ENCODE measurements at regions not wholly inside any gene's neighbourhood (a gene's known extent, or its start where the extent isn't known, plus 50 kb on each side); places are given as distances from the start of the nearest gene placed in this dataset.
"Not testable (repeated sequence)": the region's sequence is repeated elsewhere in the genome, so short reads cannot be mapped to it uniquely, and the experiment has no call there.

- not testable (repeated sequence) for H3K36me3 ChIP-seq (ENCODE audit: insufficient read depth, low read depth, low read length); H3K4me3 ChIP-seq (ENCODE audit: low read length)
Observed at GRCh38 chr17:20689170-20689749, 109.7 kb downstream of the CDRT15L2 start.

GRCh38 chr17:20692706-20693105, 113.2 kb downstream of the CDRT15L2 start:
- H3K27ac ChIP-seq (ENCODE audit: low read length); H3K4me3 ChIP-seq (ENCODE audit: low read length); H3K9me3 ChIP-seq (ENCODE audit: insufficient read depth, low read depth, low read length); H3K36me3 ChIP-seq (ENCODE audit: insufficient read depth, low read depth, low read length); H3K9ac ChIP-seq (ENCODE audit: low read depth, low read length); H3K27me3 ChIP-seq (ENCODE audit: insufficient read depth, low read length); H3K4me1 ChIP-seq (ENCODE audit: insufficient read depth, low read length): not testable (repeated sequence)

More at GRCh38 chr17:20689170-20689749, 109.7 kb downstream of the CDRT15L2 start:
- not testable (repeated sequence) for H3K9ac ChIP-seq (ENCODE audit: low read depth, low read length); H3K4me1 ChIP-seq (ENCODE audit: insufficient read depth, low read length); H3K27me3 ChIP-seq (ENCODE audit: insufficient read depth, low read length); H3K27ac ChIP-seq (ENCODE audit: low read length); H3K9me3 ChIP-seq (ENCODE audit: insufficient read depth, low read depth, low read length)

GRCh38 chr17:20695871-20696270, 116.3 kb downstream of the CDRT15L2 start:
- not testable (repeated sequence) for H3K9me3 ChIP-seq (ENCODE audit: insufficient read depth, low read depth, low read length); H3K27me3 ChIP-seq (ENCODE audit: insufficient read depth, low read length); H3K36me3 ChIP-seq (ENCODE audit: insufficient read depth, low read depth, low read length); H3K9ac ChIP-seq (ENCODE audit: low read depth, low read length); H3K4me3 ChIP-seq (ENCODE audit: low read length); H3K4me1 ChIP-seq (ENCODE audit: insufficient read depth, low read length); H3K27ac ChIP-seq (ENCODE audit: low read length)

GRCh38 chr17:20698463-20699206, 119.1 kb downstream of the CDRT15L2 start:
- not testable (repeated sequence) for H3K36me3 ChIP-seq (ENCODE audit: insufficient read depth, low read depth, low read length); H3K9ac ChIP-seq (ENCODE audit: low read depth, low read length); H3K4me3 ChIP-seq (ENCODE audit: low read length); H3K4me1 ChIP-seq (ENCODE audit: insufficient read depth, low read length); H3K27me3 ChIP-seq (ENCODE audit: insufficient read depth, low read length); H3K27ac ChIP-seq (ENCODE audit: low read length); H3K9me3 ChIP-seq (ENCODE audit: insufficient read depth, low read depth, low read length)

- H3K9ac ChIP-seq (ENCODE audit: low read depth, low read length); H3K9me3 ChIP-seq (ENCODE audit: insufficient read depth, low read depth, low read length); H3K27me3 ChIP-seq (ENCODE audit: insufficient read depth, low read length); H3K27ac ChIP-seq (ENCODE audit: low read length); H3K4me3 ChIP-seq (ENCODE audit: low read length); H3K4me1 ChIP-seq (ENCODE audit: insufficient read depth, low read length); H3K36me3 ChIP-seq (ENCODE audit: insufficient read depth, low read depth, low read length): not testable (repeated sequence)
Observed at GRCh38 chr17:20700528-20700927, 121.0 kb downstream of the CDRT15L2 start.

- not testable (repeated sequence) for H3K4me1 ChIP-seq (ENCODE audit: insufficient read depth, low read length); H3K27ac ChIP-seq (ENCODE audit: low read length); H3K9ac ChIP-seq (ENCODE audit: low read depth, low read length); H3K4me3 ChIP-seq (ENCODE audit: low read length); H3K36me3 ChIP-seq (ENCODE audit: insufficient read depth, low read depth, low read length); H3K9me3 ChIP-seq (ENCODE audit: insufficient read depth, low read depth, low read length); H3K27me3 ChIP-seq (ENCODE audit: insufficient read depth, low read length)
Observed at GRCh38 chr17:20701366-20701765, 121.8 kb downstream of the CDRT15L2 start.

- H3K27ac ChIP-seq (ENCODE audit: low read length): no peak overlapping the region
Observed at GRCh38 chr17:20702692-20703091, 123.2 kb downstream of the CDRT15L2 start.

GRCh38 chr17:20703781-20704180, 124.3 kb downstream of the CDRT15L2 start:
- Histone ChIP-seq H3K9ac (ENCODE audit: low read depth, low read length) (no peak overlapping the region), H3K4me1 (ENCODE audit: insufficient read depth, low read length) (no peaks in the 10 kb centered on the region), H3K4me3 (ENCODE audit: low read length) (no peak overlapping the region), H3K9me3 (ENCODE audit: insufficient read depth, low read depth, low read length) (no peaks in the 10 kb centered on the region), H3K27ac (ENCODE audit: low read length) (no peak overlapping the region), H3K27me3 (ENCODE audit: insufficient read depth, low read length) (no peaks in the 10 kb centered on the region), H3K36me3 (ENCODE audit: insufficient read depth, low read depth, low read length) (no peaks in the 10 kb centered on the region)

More at GRCh38 chr17:20702692-20703091, 123.2 kb downstream of the CDRT15L2 start:
- Histone ChIP-seq H3K9me3 (ENCODE audit: insufficient read depth, low read depth, low read length) (no peaks in the 10 kb centered on the region), H3K36me3 (ENCODE audit: insufficient read depth, low read depth, low read length) (no peaks in the 10 kb centered on the region), H3K4me3 (ENCODE audit: low read length) (no peak overlapping the region), H3K9ac (ENCODE audit: low read depth, low read length) (no peak overlapping the region), H3K27me3 (ENCODE audit: insufficient read depth, low read length) (no peaks in the 10 kb centered on the region), H3K4me1 (ENCODE audit: insufficient read depth, low read length) (no peaks in the 10 kb centered on the region)

- not testable (repeated sequence) for H3K27ac ChIP-seq (ENCODE audit: low read length); H3K36me3 ChIP-seq (ENCODE audit: insufficient read depth, low read depth, low read length); H3K9me3 ChIP-seq (ENCODE audit: insufficient read depth, low read depth, low read length); H3K9ac ChIP-seq (ENCODE audit: low read depth, low read length); H3K4me1 ChIP-seq (ENCODE audit: insufficient read depth, low read length); H3K4me3 ChIP-seq (ENCODE audit: low read length); H3K27me3 ChIP-seq (ENCODE audit: insufficient read depth, low read length)
Observed at GRCh38 chr17:20705186-20705585, 125.7 kb downstream of the CDRT15L2 start.

- Histone ChIP-seq H3K27ac (ENCODE audit: low read length) (no peak overlapping the region), H3K4me1 (ENCODE audit: insufficient read depth, low read length) (no peaks in the 10 kb centered on the region), H3K9ac (ENCODE audit: low read depth, low read length) (no peak overlapping the region), H3K4me3 (ENCODE audit: low read length) (no peak overlapping the region), H3K27me3 (ENCODE audit: insufficient read depth, low read length) (no peaks in the 10 kb centered on the region), H3K36me3 (ENCODE audit: insufficient read depth, low read depth, low read length) (no peaks in the 10 kb centered on the region), H3K9me3 (ENCODE audit: insufficient read depth, low read depth, low read length) (no peaks in the 10 kb centered on the region)
Observed at GRCh38 chr17:20706751-20707373, 127.3 kb downstream of the CDRT15L2 start.

- H3K9ac ChIP-seq (ENCODE audit: low read depth, low read length); H3K9me3 ChIP-seq (ENCODE audit: insufficient read depth, low read depth, low read length); H3K27ac ChIP-seq (ENCODE audit: low read length); H3K36me3 ChIP-seq (ENCODE audit: insufficient read depth, low read depth, low read length); H3K27me3 ChIP-seq (ENCODE audit: insufficient read depth, low read length); H3K4me1 ChIP-seq (ENCODE audit: insufficient read depth, low read length); H3K4me3 ChIP-seq (ENCODE audit: low read length): not testable (repeated sequence)
Observed at GRCh38 chr17:20708821-20709220, 129.3 kb downstream of the CDRT15L2 start.

GRCh38 chr17:20716481-20716880, 137.0 kb downstream of the CDRT15L2 start:
- H3K9me3 ChIP-seq (ENCODE audit: insufficient read depth, low read depth, low read length): not testable (repeated sequence)

More at GRCh38 chr17:20716481-20716880, 137.0 kb downstream of the CDRT15L2 start:
- not testable (repeated sequence) for H3K27ac ChIP-seq (ENCODE audit: low read length); H3K9ac ChIP-seq (ENCODE audit: low read depth, low read length); H3K4me1 ChIP-seq (ENCODE audit: insufficient read depth, low read length); H3K27me3 ChIP-seq (ENCODE audit: insufficient read depth, low read length); H3K4me3 ChIP-seq (ENCODE audit: low read length); H3K36me3 ChIP-seq (ENCODE audit: insufficient read depth, low read depth, low read length)
